DOHH2 (cell line): ENCODE measurements at regions not wholly inside any gene's neighbourhood (a gene's known extent, or its start where the extent isn't known, plus 50 kb on each side); places are given as distances from the start of the nearest gene placed in this dataset.
"Not testable (repeated sequence)": the region's sequence is repeated elsewhere in the genome, so short reads cannot be mapped to it uniquely, and the experiment has no call there.

Experiments
- CTCF ChIP-seq: fragments of 200-600 bp; sonication (generic); IDR thresholded peaks from one replicate; pipeline ENCODE4 v1.5.1; 2014; ENCODE audit warnings: antibody characterized with exemption, mild to moderate bottlenecking, low read depth, low read length; ENCODE audit not compliant: poor library complexity, severe bottlenecking
- EZH2phosphoT487 ChIP-seq: fragments of 200-600 bp; sonication (generic); IDR thresholded peaks from 2 replicates; pipeline ENCODE4 v1.6.1; 2017; ENCODE audit warnings: borderline replicate concordance, mild to moderate bottlenecking, antibody characterized with exemption, low read length, moderate library complexity, mixed read lengths

- not testable (repeated sequence) for TF ChIP-seq CTCF, EZH2phosphoT487
Observed at GRCh38 chr2:87348556-87348955, 326.9 kb upstream of the PLGLB1 start.
